HL-60/S4 treated with retinoic acid at 250 ng/mL for 4 days and 3 days (cell line): ENCODE measurements at regions not wholly inside any gene's neighbourhood (a gene's known extent, or its start where the extent isn't known, plus 50 kb on each side); places are given as distances from the start of the nearest gene placed in this dataset.
"Not testable (repeated sequence)": the region's sequence is repeated elsewhere in the genome, so short reads cannot be mapped to it uniquely, and the experiment has no call there.

ENCODE experiments used
- in situ Hi-C: fragments of 300-500 bp; cut with MboI; formaldehyde crosslinking; loops from 2 replicates; pipeline ENCODE4 v1.7.0; 2022; ENCODE audit warnings: low sequenced_read_pairs

DNA sequence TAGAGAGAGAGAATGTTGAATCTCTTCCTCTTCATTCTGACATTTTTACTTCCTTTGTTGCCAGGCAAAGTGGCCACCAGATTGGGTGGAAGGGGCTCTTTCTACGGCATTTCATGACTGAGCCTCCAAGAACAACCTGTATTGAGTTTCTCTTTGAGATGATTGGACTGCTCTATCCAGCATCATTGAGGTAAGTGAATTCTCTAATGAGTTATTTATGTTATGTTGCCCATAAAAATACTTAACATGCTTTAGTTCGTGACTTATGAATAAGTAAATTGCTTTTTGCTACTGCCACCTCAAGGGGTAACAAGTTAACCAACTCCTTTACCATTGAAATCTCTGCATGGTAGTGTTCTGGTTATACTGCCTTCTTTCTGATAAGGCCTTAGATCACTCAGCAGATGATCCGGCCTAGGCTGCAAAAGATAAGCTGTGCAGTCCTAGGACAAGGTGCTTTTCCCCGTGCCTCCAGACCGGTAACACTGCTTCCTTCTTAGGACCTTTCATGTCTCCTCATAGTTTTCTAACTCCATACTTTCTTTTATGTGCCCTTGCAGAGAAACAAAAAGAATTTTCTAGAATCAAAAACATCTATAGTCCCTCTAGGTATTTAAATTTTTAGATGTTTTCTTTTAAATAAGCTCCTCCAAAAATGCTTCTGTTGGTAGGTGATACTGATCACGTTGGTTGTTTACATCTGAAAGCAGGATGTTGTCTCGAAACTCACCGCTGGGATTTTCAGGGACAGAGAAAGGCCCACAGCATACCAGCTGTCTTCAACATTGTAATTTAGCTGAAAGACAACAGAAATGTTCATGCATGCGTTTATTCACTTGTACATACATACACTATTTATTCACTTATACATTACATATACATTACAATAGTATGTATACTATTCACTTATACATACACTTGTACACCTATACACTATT lies 157.1 kb upstream of the RBPJ start:
- in situ Hi-C loops, result no loop called here

DNA sequence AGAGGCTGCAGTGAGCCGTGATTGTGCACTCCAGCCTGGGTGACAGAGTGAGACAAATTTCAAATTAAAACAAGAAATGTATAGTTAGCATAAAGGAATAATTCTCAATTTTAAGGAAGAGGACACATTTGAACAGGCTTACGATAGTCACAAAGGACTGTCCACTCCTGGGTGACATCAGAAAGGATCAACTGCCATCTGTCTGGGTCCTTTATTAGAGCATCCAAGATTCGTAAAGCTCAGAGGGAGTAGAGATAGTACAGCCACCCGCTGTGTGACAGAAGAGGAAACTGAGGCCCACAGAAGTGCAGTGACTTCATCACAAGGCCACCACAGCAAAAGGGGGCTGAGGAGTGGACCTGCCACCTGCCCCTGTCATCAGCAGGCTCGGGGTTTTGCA lies 149.3 kb upstream of the RBPJ start:
- in situ Hi-C loops, result no loop called here

DNA sequence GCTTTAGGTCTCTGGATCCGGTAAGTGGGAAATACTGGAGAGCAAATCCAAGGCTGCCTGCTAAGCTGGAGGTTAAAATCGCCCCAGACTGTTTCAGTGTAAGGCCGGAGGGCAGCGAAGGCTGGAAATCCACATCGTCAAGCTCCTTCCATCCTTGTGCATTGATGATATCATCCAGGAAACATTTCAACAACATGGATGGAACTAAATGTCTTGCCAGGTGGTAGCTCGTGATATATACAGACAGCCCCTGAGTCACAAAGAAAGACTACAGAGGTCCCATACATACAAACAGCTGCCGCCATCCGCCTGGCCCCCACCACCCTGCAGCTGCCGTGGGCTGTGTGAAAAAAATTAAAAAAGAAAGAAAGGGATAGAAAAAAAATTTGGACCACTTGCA lies 148.9 kb upstream of the RBPJ start:
- in situ Hi-C loops, result no loop called here

DNA sequence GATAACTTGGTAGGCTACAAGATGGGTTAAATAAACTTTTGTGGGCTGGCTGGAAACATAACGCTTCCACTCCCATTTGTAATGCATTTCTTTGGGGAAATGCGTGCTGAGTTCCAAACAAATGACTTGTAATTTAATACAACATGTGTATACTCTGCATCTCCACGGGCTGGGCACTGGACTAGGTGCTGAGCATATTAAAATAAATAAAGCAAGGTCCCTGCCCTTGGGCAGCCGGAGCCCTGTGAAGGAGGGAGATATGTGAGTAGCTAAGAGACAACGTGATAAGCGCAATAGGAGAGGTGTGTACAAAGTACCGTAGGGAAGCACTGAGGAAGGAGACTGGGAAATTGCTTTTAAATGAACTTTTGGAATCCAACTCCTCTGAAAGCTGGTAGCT lies 147.2 kb upstream of the RBPJ start:
- in situ Hi-C loops, result no loop called here

DNA sequence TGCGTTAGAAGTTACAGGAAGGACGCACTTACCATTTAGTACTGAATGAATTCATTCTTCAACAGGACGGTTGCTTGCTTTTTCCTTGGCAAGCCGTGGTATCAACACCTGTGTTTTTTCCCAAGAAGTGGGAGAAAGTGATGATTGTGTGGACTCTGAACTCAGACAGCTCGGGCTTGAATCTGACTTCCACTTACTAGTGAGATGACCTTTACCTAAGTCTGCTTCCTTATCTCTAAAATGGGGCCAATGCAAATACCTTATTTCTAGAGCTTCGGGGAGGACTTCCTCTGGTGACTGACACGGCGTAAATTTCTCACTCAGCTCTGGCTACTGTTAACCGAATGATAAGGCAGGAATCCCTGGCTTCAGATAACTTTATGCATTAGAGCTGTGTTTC lies 146.8 kb upstream of the RBPJ start:
- in situ Hi-C loops, result no loop called here

DNA sequence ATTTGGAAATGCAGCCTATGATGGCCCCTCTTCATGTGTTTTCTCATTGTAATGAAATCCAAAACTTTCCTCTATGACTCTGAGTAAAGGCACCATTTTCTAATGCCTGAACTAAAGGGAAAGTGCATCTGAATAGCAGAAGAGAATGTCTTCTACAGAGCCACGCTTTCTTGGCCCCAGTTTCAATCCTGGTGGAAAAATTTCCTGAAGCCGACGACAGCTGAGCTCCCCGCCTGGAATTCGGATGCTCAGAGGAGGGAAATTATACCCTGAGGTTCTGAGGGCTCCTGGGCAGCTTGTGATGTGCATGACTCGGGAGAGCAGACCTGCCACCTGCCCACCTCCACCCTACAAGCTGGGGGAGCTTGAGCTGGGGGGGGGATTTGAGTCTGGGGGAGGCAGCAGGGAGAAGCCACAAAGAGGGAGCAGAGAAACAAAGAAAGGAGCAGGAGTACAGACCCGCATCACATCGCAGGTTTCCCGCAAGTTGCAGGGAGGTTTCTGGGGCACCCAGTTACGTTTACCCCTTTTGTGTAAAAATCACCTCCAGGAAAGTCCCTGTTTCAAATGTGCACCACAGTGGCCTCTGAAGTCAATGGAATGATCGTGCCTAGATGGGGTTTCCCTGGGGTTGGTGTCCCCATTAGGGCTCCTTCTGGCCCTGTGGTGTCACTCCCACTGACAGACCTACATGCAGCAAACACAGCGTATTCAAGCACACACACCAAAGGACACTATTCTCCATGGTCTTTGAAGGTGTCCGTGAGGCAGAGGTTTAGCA lies 145.6 kb upstream of the RBPJ start:
- in situ Hi-C loops, result no loop called here

DNA sequence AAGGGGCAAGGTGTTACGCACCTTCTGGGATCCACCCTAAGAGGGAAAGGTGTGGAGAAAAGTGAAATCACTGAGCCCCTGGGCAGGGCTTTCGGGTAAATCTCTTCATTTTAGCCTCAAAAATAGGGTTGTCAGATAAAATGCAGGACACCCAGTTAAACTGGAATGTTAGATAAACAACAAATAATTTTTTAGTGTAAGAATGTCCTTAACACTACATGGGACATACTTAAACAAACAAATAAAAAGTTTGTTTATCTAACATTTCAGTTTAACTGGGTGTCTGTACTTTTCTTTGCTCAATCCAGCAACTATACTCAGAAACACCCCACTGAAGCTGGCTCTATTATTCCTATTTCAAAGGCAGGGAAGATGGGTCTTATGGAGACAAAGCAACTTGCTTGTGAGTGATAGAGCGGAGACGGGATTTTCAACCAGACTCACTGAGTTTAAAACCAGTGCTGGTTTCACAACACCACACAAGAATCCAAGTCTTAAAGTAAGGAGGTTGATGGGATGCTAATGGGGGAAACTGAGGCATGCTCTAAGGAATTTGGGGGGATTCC lies 144.8 kb upstream of the RBPJ start:
- in situ Hi-C loops, result no loop called here

DNA sequence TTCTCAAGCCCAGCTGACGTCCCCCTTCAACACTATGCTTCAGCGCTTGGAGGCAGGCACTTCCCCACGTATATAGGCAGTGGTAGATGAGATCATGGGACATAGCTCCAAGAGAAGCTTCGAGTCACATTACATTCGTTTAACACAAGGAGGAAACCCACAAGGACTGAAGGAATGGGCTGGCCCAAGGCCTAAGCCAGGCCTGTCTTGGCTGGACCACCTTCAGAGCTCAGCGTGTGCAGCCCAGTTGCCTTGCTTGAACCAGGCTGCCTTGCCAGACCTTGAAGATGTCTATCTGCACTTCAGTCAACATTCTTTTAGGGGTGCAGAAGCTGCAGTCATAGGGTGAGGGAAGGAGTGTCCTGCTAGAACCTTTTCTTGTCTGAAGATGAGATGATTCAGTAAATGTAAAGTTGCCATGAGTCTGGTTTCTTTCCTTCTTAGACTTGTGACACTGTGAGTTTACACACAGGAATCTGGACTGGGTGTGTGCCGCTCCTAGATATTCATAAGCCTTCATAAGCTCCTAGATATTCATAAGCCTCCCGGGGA lies 144.1 kb upstream of the RBPJ start:
- in situ Hi-C loops, result no loop called here

DNA sequence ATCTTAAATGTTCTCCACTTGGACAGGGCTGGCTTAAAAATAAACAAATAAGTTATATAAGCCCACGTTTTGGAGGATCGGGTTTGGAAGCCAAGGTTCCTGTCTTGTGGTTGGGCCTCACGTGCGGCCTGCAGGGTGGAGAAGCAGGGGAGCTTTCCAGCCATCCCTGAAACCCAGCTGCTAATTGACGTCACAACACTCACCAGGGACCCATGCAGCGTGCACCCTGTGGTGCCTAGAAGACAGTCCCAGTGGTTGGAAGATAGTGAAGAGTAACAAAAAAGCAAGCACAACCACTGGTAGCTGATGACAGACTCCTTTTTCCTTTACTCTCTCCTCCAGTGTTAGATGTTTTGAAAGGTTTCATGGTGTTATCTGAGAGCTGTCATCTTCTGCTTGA lies 142.0 kb upstream of the RBPJ start:
- in situ Hi-C loops, result no loop called here

DNA sequence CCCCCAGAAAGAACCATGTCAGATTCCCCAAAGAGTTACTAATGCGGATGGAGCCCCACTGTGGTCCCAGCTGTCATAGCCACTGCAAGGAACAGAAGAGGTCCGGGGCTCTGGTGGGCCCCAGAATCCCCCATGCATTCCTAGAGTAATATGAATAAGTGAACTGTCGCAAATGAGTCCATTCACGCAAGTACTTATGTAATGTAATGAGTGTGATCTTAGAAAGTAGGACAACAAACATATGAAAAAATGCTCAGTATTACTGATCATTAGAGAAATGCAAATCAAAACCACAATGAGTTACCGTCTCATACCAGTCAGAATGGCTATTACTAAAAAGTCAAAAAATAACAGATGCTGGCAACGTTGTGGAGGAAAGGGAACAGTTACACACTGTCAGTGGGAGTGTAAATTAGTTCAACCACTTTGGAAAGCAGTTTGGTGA lies 141.5 kb upstream of the RBPJ start:
- in situ Hi-C loops, result no loop called here

DNA sequence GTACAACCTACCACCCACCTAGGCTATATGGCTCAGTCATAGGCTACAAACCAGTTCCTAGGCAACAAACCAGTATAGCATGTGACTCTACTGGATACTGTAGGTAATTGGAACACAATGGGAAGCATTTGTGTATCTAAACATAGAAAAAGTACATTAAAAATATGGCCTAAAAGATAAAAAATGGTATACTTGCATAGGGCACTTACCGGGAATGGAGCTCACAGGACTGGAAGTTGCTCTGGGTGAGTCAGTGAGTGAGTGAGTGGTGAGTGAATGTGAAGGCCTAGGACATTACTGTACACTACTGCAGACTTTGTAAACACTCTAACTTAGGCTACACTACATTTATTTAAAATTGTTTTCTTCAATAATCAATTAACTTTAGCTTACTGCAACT lies 139.2 kb upstream of the RBPJ start:
- in situ Hi-C loops, result no loop called here

DNA sequence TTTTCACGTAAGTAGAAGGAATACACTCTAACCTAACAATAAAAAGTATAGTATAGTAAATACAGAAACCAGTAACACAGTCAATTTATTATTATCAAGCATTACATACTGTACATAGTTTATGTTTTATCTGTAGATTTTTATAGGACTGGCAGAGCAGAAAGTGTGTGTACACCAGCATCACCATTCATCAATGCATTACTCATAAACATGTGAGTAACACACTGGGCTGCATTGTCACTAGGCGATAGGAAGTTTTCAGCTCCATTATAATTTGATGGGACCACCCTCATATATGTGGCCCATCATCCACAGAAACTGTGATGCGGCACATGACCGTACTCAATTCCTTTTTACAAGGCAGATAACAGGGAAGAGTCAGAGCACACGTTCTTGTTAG lies 137.8 kb upstream of the RBPJ start:
- in situ Hi-C loops, result no loop called here

DNA sequence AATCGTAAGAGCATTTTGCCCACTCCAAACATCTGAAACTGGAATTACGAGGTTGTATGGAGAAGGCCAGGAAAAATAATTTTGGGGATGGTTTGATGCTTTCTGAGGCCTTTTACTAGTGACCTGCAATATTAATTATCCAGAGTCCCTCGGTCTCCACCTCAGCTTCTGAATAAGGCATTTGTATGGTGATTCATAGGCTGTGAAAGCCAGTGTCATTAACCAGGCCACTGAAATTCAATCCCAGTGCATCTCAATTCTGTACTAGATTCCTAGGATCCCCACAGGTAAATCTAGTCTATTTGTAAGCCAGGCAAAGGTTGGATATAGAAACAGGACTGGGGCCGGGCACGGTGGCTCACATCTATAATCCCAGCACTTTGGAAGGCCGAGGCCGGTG lies 135.4 kb upstream of the RBPJ start:
- in situ Hi-C loops, result no loop called here

DNA sequence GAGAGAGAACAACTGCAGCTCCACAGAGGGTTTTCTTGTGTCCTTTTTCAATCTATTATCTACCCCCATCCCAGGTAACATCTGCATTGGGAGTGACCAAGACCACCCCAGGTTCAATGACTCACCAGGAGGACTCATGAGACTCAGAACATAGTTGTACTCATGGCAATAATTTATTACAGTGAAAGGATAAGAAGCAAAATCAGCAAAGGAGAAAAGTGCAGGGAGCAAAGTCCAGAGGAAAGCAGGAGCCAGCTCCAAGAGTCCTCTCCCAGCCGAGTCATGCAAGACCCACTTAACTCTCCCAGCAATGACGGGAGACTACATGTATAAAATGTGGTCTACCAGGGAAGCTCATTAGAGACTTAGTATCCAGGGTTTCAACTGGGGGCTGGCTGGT lies 129.5 kb upstream of the RBPJ start:
- in situ Hi-C loops, result no loop called here

DNA sequence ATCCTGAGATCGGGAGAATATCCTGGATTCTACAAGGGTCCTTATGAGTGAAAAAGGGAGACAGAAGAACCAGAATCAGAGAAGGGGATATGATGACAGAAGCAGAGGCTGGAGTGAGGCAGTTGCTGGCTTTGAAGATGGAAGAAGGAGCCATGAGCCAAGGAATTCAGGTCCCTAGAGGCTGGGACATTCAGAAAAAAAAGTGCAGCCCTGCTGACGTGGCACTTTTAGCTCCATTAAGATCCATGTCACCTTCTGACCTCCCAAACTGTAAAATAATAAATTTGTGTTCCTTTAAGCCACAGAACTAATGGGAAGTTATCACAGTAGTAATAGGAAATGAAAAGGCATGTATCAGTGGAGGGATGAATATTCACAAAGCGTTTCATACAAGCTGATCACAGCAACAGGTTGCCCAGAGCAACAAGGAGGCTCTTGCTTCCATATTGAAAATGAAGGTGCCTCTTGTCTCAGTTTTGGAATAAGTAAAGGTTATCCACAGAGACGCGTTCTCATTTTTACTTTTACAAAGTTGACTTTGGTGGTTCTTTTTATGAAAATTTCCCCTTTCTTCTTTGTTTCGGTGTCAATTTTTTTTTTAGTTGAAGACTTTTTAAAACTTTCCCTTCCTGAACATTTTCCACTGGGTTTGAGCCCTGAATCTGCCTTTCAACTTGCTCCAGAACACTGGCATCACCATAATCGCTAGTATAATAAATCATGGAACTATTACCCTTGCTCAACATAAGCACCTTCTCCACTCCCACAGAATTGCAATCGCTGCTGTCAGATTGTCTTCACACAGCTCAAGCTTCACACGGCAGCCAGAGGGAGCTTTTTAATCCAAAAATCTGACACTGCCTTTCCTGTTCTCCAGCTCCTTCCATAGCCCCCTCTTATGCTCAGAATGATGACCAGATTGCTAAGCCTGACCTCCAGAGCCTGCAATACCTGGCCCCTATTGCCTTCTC lies 127.6 kb upstream of the RBPJ start:
- in situ Hi-C loops, result no loop called here

DNA sequence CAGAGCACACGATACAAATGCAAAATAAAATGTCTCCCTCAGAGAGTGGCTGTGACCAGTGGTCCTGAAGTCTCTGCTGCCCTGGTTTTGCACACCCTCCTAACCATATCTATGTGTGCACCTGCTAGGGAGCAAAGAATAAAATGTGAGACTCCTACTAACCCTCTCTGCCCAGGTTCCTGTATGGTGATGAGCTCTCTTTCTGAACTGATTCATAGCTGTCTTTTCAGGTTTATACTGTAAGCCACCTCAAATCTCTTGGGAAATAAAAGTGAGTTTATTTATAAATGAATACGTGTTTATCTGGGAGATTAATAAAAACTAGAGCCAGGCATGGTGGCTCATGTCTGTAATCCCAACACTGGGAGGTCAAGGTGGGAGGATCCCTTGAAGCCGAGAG lies 126.0 kb upstream of the RBPJ start:
- in situ Hi-C loops, result no loop called here

DNA sequence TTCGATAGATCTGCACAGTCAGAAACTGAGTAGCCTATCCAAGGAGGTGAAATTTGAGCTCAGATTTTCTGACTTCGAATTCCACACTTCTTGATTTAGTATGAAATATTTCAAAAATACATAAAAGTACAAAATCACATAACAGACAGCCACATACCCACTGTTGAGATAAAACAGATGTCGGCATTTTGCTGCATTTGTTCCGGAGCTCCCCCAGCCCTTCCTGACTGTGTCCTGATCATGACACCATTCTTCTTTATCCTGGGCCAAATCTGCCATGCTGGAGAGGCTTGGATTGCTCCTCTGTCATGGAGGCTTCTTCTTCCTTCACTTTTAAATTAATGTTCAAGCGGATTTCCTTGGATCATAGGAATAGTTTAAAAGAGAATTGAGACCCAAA lies 124.2 kb upstream of the RBPJ start:
- in situ Hi-C loops, result no loop called here

DNA sequence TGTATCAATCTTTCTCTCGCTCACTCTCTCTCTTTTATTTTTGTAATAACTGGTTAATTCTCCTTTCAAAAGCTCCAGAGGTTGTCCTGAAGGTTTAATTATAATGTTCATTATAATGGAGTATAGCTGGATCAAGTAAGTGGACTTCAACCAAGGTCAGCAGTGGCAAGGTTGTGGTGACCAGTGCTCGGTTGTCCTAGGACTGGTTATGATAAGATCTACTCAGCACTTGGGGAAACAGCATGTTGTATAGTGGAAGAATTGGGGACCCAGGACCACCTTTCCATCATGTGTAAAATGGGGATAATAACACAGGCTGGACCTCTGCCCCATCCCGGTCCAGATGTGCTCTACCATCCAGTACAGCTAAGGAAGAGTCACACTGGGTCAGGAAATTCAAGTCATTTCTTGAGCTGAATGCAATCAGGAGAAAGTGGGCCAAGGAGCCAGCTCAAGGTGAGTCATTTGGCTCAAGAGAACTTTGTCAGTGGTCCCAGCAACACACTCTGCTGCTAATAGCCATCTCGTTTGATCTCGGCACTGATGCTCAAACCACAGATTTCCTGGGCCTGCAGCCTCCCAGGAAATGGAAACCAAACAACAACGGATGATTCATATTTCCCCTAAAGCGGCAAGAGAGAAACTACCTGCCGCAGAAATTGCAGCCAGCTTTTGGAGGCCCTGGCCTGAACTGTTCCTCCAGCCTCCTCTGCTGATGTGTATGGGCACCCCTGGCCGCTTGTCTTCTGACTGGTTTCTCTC lies 123.6 kb upstream of the RBPJ start:
- in situ Hi-C loops, result no loop called here

DNA sequence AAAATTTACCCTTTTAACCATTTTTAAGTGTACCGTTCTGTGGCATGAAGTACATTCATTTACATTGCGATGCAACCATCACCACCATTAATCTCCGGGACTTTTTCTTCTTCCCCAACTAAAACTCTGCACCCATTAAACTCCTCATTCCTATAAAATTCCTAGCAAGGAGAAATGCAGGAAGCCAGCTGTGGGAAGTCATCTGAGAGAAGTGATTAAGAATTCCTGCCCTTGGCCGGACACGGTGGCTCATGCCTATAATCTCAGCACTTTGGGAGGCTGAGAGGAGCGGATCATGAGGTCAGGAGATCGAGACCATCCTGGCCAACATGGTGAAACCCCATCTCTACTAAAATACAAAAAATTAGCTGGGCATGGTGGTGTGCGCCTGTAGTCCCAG lies 121.9 kb upstream of the RBPJ start:
- in situ Hi-C loops, result not testable (repeated sequence)

DNA sequence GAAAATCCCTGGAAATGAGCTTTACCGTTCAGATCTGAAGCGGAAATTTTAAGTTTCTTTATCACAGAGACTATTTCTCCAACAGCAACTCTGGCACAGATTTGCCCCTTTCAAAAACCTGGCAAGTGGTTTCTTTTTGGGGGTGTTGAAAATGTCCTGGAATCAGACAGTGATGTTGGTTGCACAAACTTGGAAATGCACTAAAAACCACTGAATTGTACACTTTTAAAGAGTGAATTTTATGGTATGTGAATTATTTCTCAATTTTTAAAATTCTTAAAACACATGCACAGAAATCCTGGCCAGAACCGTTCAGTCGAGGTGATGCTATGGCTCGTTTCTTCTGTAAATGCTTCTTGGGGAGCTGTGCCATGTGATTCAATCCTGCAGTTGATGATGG lies 121.2 kb upstream of the RBPJ start:
- in situ Hi-C loops, result no loop called here
